OCI-LY7 (cell line): ENCODE measurements at regions not wholly inside any gene's neighbourhood (a gene's known extent, or its start where the extent isn't known, plus 50 kb on each side); places are given as distances from the start of the nearest gene placed in this dataset.

Source experiments
- CTCF ChIP-seq: fragments of 200-600 bp; sonication (generic); conservative IDR thresholded peaks from 2 replicates; pipeline ENCODE4 v1.5.1; 2014; ENCODE audit warnings: mild to moderate bottlenecking, antibody characterized with exemption, low read length, moderate library complexity, mixed read lengths
- EZH2phosphoT487 ChIP-seq: fragments of 200-600 bp; sonication (generic); IDR thresholded peaks from 2 replicates; pipeline ENCODE4 v1.6.1; 2018; ENCODE audit warnings: low read depth, borderline replicate concordance, mild to moderate bottlenecking, mixed run types, antibody characterized with exemption, low read length, moderate library complexity, mixed read lengths

- no peak for TF ChIP-seq CTCF
- TF ChIP-seq EZH2phosphoT487 = no peak
Measured at GRCh38 chr18:33841221-33841967, 263.4 kb downstream of the ASXL3 start.
